B cell (primary cell): ENCODE measurements at regions not wholly inside any gene's neighbourhood (a gene's known extent, or its start where the extent isn't known, plus 50 kb on each side); places are given as distances from the start of the nearest gene placed in this dataset.

Experiments used
- ATAC-seq: fragments of 200-7000 bp; cut with Tn5 transposase; one replicate; pipeline ENCODE4 v1.10.0; 2021; ENCODE audit warnings: low read depth, mild to moderate bottlenecking, moderate number of reproducible peaks, moderate library complexity
- CTCF ChIA-PET: fragments of 350-600 bp; sonication (Branson Sonifier 250); formaldehyde crosslinking; loops from one replicate; lab custom pipeline; 2021; ENCODE audit warnings: antibody characterized with exemption, inconsistent platforms; lab: Charles Lee
- POLR2A ChIA-PET: fragments of 350-600 bp; sonication (Branson Sonifier 250); formaldehyde crosslinking; loops from one replicate; lab custom pipeline; 2021; ENCODE audit warnings: antibody characterized with exemption; lab: Charles Lee
- DNase-seq: peaks from one replicate; pipeline ENCODE4 v3.0.0; 2013
- H2AFZ ChIP-seq: 2 replicates; pipeline ENCODE4 v1.6.1; 2012; ENCODE audit warnings: mild to moderate bottlenecking, low read depth, low read length; ENCODE audit not compliant: insufficient read depth, poor library complexity, severe bottlenecking
- H3K27ac ChIP-seq, 2 donors: 1 replicate in 1 of 2; 2 replicates in 1 of 2; pipeline ENCODE4 v1.5.1; 2012 to 2013; ENCODE audit warnings: low read length in 2 of 2, mild to moderate bottlenecking in 2 of 2, moderate library complexity in 1 of 2
- H3K27me3 ChIP-seq, 4 experiments: fragments of 200-600 bp in 1 of 4; sonication (generic) in 1 of 4; replicated peaks in 1 of 4; 1 replicate in 2 of 4; 2 replicates in 2 of 4; pipeline versions ENCODE4 v1.6.1 to v1.7.0; 2013 to 2016; ENCODE audit warnings: low read length in 3 of 4, mild to moderate bottlenecking in 2 of 4, mixed read lengths in 1 of 4, moderate library complexity in 1 of 4; ENCODE audit not compliant: insufficient read depth in 4 of 4, control insufficient read depth in 3 of 4; ENCODE audit errors: control extremely low read depth in 1 of 4
- H3K36me3 ChIP-seq, 2 experiments: replicated peaks in 1 of 2; 1 replicate in 1 of 2; 2 replicates in 1 of 2; pipeline versions ENCODE4 v1.6.1 to v1.7.1; 2013; ENCODE audit warnings: low read length in 1 of 2; ENCODE audit not compliant: insufficient read depth in 2 of 2, control insufficient read depth in 1 of 2; ENCODE audit errors: control extremely low read depth in 1 of 2, extremely low read depth in 1 of 2
- H3K4me1 ChIP-seq, 2 donors: fragments of 200-600 bp in 1 of 2; sonication (generic) in 1 of 2; 1 replicate in 1 of 2; 2 replicates in 1 of 2; pipeline versions ENCODE4 v1.5.1 to v1.6.1; 2013 to 2017; ENCODE audit warnings: low read length in 2 of 2; ENCODE audit not compliant: control insufficient read depth in 2 of 2, insufficient read depth in 2 of 2
- H3K4me2 ChIP-seq: replicated peaks from 2 replicates; pipeline ENCODE3; 2012; ENCODE audit warnings: mild to moderate bottlenecking, low read depth, low read length; ENCODE audit not compliant: poor library complexity, severe bottlenecking
- H3K4me3 ChIP-seq, 5 experiments: fragments of 200-600 bp in 1 of 5; sonication (generic) in 1 of 5; 1 replicate in 3 of 5; 2 replicates in 2 of 5; pipeline versions ENCODE4 v1.5.1 to v1.7.0; 2011 to 2016; ENCODE audit warnings: low read length in 4 of 5, mild to moderate bottlenecking in 4 of 5, low read depth in 2 of 5, control low read depth in 1 of 5, moderate library complexity in 1 of 5; ENCODE audit not compliant: insufficient read depth in 1 of 5; ENCODE audit errors: control extremely low read depth in 1 of 5, extremely low read depth in 1 of 5
- H3K79me2 ChIP-seq: fragments of 200-600 bp; sonication (generic); one replicate; pipeline ENCODE4 v1.6.0; 2016; ENCODE audit warnings: low read length; ENCODE audit not compliant: control insufficient read depth, insufficient read depth
- H3K9ac ChIP-seq: fragments of 200-600 bp; sonication (generic); 2 replicates; pipeline ENCODE4 v1.6.1; 2017; ENCODE audit warnings: mild to moderate bottlenecking, low read length, moderate library complexity
- H3K9me3 ChIP-seq, 3 donors: one replicate each; pipeline versions ENCODE4 v1.6.1 to v1.7.1; 2013; ENCODE audit warnings: low read length in 2 of 3; ENCODE audit not compliant: control insufficient read depth in 2 of 3, insufficient read depth in 1 of 3; ENCODE audit errors: control extremely low read depth in 1 of 3
- H4K20me1 ChIP-seq: 2 replicates; pipeline ENCODE4 v1.6.0; 2012; ENCODE audit warnings: mild to moderate bottlenecking, low read length; ENCODE audit not compliant: insufficient read depth, control insufficient read depth, poor library complexity, severe bottlenecking
- H3K27ac Mint-ChIP-seq: one replicate; pipeline ENCODE4 v1.8.0; 2021; ENCODE audit warnings: mixed read lengths
- H3K27me3 Mint-ChIP-seq: one replicate; pipeline ENCODE4 v1.8.0; 2021; ENCODE audit warnings: mixed read lengths
- H3K4me1 Mint-ChIP-seq: one replicate; pipeline ENCODE4 v1.8.0; 2021; ENCODE audit warnings: mixed read lengths
- H3K4me3 Mint-ChIP-seq: one replicate; pipeline ENCODE4 v1.8.0; 2021; ENCODE audit warnings: mixed read lengths
- H3K9me3 Mint-ChIP-seq: one replicate; pipeline ENCODE4 v1.8.0; 2022; ENCODE audit warnings: mixed read lengths; ENCODE audit not compliant: insufficient read depth
- EZH2 ChIP-seq: IDR thresholded peaks from 2 replicates; pipeline ENCODE4 v1.6.1; 2012; ENCODE audit warnings: borderline replicate concordance, low read depth, mild to moderate bottlenecking, moderate library complexity, low read length; ENCODE audit not compliant: insufficient read depth, poor library complexity, severe bottlenecking
- WGBS: methylation state at CpG from one replicate; pipeline ENCODE4 v1.1.5; 2013; ENCODE audit warnings: missing lambda C conversion rate; ENCODE audit not compliant: insufficient coverage; 5-methylcytosine and 5-hydroxymethylcytosine counted together
- intact Hi-C: fragments of 100-400 bp; cut with micrococcal nuclease; formaldehyde crosslinking; loops from one replicate; pipeline ENCODE4 v1.10.0; 2022
- TF ChIP-seq, protein P1 (sequence below): fragments of 200-600 bp; IDR thresholded peaks from one replicate; pipeline ENCODE4 v1.8.0; 2022; ENCODE audit warnings: antibody characterized with exemption, mild to moderate bottlenecking

DNA sequence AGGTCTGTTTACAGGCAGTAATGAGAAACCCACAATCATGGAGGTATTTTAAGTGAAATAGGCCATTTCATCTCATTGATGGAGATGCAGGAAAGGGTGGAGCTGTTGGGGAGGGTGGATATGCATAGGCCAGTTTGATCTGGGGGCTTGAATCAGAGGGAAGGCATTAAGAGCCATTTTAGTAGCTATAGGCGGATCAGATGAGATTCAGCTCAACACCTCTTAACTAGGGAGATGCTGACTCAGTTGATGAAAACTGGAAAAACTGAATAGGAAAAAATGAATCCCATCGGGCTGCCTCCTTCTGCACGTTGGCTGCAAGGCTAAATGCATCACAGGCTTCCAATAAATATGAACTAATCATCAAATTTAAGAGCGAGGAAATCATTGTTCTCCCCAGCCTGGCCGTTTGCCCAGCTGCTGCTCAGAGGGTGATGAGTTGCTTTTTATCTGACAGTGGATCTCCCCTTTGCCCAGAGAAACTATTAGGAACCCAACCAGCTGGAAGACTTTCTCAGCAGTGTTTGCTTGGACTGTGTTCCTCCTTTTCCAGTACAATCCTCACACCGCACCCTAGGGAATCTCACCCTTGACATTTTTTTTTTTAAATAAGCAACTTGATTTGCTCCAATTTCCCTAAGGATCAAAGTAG lies 149.6 kb downstream of the SOX9 start:
- ATAC-seq, result no peak
- no peaks in the 10 kb centered on the region for H3K79me2 ChIP-seq
- ChIA-PET CTCF (no interaction called here), POLR2A (no interaction called here)
- no peak for DNase-seq
- H3K27me3 Mint-ChIP-seq, result peaks cover 14% of the 10 kb centered on the region
- peaks cover 0 to 4% (median 0%) of the 10 kb centered on the region in 4 experiments for H3K27me3 ChIP-seq
- TF ChIP-seq EZH2, result no peak
- TF ChIP-seq, protein P1, sequence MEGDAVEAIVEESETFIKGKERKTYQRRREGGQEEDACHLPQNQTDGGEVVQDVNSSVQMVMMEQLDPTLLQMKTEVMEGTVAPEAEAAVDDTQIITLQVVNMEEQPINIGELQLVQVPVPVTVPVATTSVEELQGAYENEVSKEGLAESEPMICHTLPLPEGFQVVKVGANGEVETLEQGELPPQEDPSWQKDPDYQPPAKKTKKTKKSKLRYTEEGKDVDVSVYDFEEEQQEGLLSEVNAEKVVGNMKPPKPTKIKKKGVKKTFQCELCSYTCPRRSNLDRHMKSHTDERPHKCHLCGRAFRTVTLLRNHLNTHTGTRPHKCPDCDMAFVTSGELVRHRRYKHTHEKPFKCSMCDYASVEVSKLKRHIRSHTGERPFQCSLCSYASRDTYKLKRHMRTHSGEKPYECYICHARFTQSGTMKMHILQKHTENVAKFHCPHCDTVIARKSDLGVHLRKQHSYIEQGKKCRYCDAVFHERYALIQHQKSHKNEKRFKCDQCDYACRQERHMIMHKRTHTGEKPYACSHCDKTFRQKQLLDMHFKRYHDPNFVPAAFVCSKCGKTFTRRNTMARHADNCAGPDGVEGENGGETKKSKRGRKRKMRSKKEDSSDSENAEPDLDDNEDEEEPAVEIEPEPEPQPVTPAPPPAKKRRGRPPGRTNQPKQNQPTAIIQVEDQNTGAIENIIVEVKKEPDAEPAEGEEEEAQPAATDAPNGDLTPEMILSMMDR, result no peak
- H3K27ac ChIP-seq, result no peak overlapping the region
- H3K4me2 ChIP-seq, result no peak overlapping the region
- WGBS, result no CpG with 5 or more reads among the region's 6 CpGs
- no peak overlapping the region for H3K4me3 Mint-ChIP-seq
- H3K27ac Mint-ChIP-seq, result no peak overlapping the region
- no peaks in the 10 kb centered on the region for H4K20me1 ChIP-seq
- H3K36me3 ChIP-seq, result no peaks in the 10 kb centered on the region
- H3K9me3 Mint-ChIP-seq, result no peaks in the 10 kb centered on the region
- H3K4me1 Mint-ChIP-seq, result no peaks in the 10 kb centered on the region
- intact Hi-C loops, result no loop called here
- no peak overlapping the region for H3K9ac ChIP-seq
- H2AFZ ChIP-seq, result no peak overlapping the region
- no peaks in the 10 kb centered on the region for H3K4me1 ChIP-seq
- H3K9me3 ChIP-seq, result peaks cover 0 to 6% (median 0%) of the 10 kb centered on the region in 3 donors
- no peak overlapping the region for H3K4me3 ChIP-seq

DNA sequence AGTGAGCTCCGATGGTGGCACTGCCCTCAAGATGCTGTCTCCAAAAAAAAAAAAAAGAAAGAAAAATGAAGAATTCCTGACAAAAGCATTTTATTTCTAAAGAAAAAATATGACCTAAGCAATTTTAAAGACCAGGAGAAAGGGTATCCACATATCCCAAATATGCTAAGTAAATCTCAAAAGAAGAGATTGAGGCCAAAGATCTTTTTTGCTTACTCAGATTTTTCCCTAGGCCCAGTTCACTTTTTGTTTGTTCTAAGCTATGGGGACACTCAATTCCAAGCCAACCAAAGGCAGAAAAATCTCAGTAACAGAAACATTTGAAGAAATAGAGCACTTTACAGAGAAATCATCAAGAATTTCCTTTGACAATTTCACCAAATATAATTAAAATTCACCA lies 150.8 kb downstream of the SOX9 start:
- H3K27me3 ChIP-seq, result no peaks in the 10 kb centered on the region
- no peak overlapping the region for H2AFZ ChIP-seq
- Mint-ChIP-seq H3K4me1 (no peaks in the 10 kb centered on the region), H3K4me3 (no peak overlapping the region), H3K27ac (no peak overlapping the region), H3K27me3 (peaks cover 6% of the 10 kb centered on the region), H3K9me3 (no peaks in the 10 kb centered on the region)
- no peaks in the 10 kb centered on the region for H3K79me2 ChIP-seq
- no peak for DNase-seq
- intact Hi-C loops, result no loop called here
- H3K4me1 ChIP-seq, result no peaks in the 10 kb centered on the region
- H3K36me3 ChIP-seq, result no peaks in the 10 kb centered on the region
- no CpG with 5 or more reads among the region's 1 CpG for WGBS
- no peak overlapping the region for H3K4me3 ChIP-seq
- no peak for ATAC-seq
- H3K27ac ChIP-seq, result no peak overlapping the region
- no peak overlapping the region for H3K4me2 ChIP-seq
- no peak for TF ChIP-seq EZH2
- TF ChIP-seq, protein P1, result no peak
- H3K9me3 ChIP-seq, result peaks cover 0 to under 1% (median 0%) of the 10 kb centered on the region in 3 donors
- no peak overlapping the region for H3K9ac ChIP-seq
- no peaks in the 10 kb centered on the region for H4K20me1 ChIP-seq
- CTCF ChIA-PET, result no interaction called here
- POLR2A ChIA-PET, result no interaction called here
